Stimulated activated effector memory CD8-positive, alpha-beta T cell treated with anti-CD3 and anti-CD28 coated beads, Interleukin-12 subunit alpha, Interleukin-12 subunit beta, amount 100 ng/mL, for 72 hours (primary cell): ENCODE measurements at regions not wholly inside any gene's neighbourhood (a gene's known extent, or its start where the extent isn't known, plus 50 kb on each side); places are given as distances from the start of the nearest gene placed in this dataset.
"Not testable (repeated sequence)": the region's sequence is repeated elsewhere in the genome, so short reads cannot be mapped to it uniquely, and the experiment has no call there.

ENCODE experiments used
- ATAC-seq: fragments of 150-1000 bp; cut with Tn5 transposase; 2 replicates; pipeline ENCODE4 v1.10.0; 2021
- DNase-seq, 2 donors: peaks; one replicate each; pipeline ENCODE4 v3.0.0; 2021 to 2022; ENCODE audit warnings: low spot score in 2 of 2
- H3K27ac Mint-ChIP-seq: one replicate; pipeline ENCODE4 v1.8.0; 2022; ENCODE audit warnings: mild to moderate bottlenecking, mixed read lengths
- H3K36me3 Mint-ChIP-seq: one replicate; pipeline ENCODE4 v1.8.0; 2022; ENCODE audit warnings: mild to moderate bottlenecking, mixed read lengths
- H3K4me1 Mint-ChIP-seq: one replicate; pipeline ENCODE4 v1.8.0; 2022; ENCODE audit warnings: mixed read lengths
- H3K4me3 Mint-ChIP-seq: one replicate; pipeline ENCODE4 v1.8.0; 2022; ENCODE audit warnings: mild to moderate bottlenecking, mixed read lengths
- H3K9me3 Mint-ChIP-seq: one replicate; pipeline ENCODE4 v1.8.0; 2022; ENCODE audit warnings: mixed read lengths

GRCh38 chr6:166253778-166254204 is 54.4 kb downstream of the PRR18 start:
- H3K4me3 Mint-ChIP-seq, result peak overlapping the region; percentile 69
- no peak for DNase-seq

DNA sequence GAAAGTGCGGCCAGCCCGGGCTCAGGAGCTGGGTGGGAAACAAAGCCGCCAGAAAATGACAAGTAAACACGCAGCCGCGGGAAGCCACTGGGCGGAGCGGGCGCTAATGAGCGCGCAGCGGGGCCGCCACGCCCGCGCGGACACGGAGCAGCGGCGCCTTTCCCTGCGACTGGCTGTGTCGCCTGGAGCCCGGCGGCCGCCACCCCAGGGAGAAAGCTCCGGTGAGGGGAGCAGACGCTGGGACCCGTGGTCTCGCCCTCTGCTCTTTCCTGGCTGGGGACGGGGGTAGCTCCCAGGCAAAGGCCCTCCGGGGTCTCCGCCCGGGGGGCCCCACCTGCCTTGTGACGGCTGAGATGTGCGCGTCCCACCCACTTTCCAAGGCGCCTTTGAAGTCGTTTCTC is 54.9 kb downstream of the PRR18 start:
- Mint-ChIP-seq H3K36me3 (no peaks in the 10 kb centered on the region), H3K9me3 (no peaks in the 10 kb centered on the region), H3K4me3 (peak overlapping the region; percentile 69), H3K27ac (no peak overlapping the region), H3K4me1 (peaks cover 15% of the 10 kb centered on the region)
- DNase-seq, result no peak
- peak; percentile 68 for ATAC-seq

More at GRCh38 chr6:166253778-166254204, 54.4 kb downstream of the PRR18 start:
- Mint-ChIP-seq H3K36me3 (no peaks in the 10 kb centered on the region), H3K4me1 (peaks cover 21% of the 10 kb centered on the region), H3K27ac (no peak overlapping the region), H3K9me3 (no peaks in the 10 kb centered on the region)
- ATAC-seq, result no peak

GRCh38 chr6:166252601-166253000 is 55.6 kb downstream of the PRR18 start:
- Mint-ChIP-seq H3K9me3 (no peaks in the 10 kb centered on the region), H3K36me3 (no peaks in the 10 kb centered on the region), H3K27ac (no peak overlapping the region), H3K4me3 (peak overlapping the region; percentile 69), H3K4me1 (peaks cover 9% of the 10 kb centered on the region)
- no peak for ATAC-seq
- no peak for DNase-seq

- Mint-ChIP-seq H3K36me3 (no peaks in the 10 kb centered on the region), H3K4me1 (peaks cover 5% of the 10 kb centered on the region), H3K27ac (no peak overlapping the region), H3K9me3 (no peaks in the 10 kb centered on the region), H3K4me3 (no peak overlapping the region)
- no peak for DNase-seq
- no peak for ATAC-seq
Observed at GRCh38 chr6:166251655-166252054, 56.5 kb downstream of the PRR18 start.

DNA sequence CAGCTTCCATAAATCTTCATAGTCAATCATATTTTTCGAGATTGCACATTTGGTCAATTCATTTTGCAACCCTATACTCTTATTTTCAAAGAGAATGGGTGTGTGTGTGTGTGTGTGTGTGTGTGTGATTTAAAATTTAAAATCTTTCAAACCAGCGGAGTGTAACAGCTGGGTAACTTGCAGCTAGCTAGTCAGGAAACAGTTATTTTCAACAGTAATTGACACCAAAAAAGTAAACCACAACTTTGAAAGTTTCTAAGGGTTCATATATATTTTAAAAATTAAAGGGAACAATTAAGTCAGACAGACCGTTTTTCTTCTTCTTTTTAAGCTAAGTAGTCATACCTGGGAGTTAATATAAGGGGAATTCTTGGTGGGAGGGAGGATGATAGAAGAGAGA is 57.0 kb downstream of the PRR18 start:
- Mint-ChIP-seq H3K9me3 (no peaks in the 10 kb centered on the region), H3K4me1 (peaks cover 5% of the 10 kb centered on the region), H3K4me3 (no peak overlapping the region), H3K36me3 (no peaks in the 10 kb centered on the region), H3K27ac (no peak overlapping the region)
- DNase-seq, result no peak
- ATAC-seq, result no peak

- H3K9me3 Mint-ChIP-seq, DNase-seq, H3K4me3 Mint-ChIP-seq, ATAC-seq, H3K27ac Mint-ChIP-seq, H3K36me3 Mint-ChIP-seq: not testable (repeated sequence)
- peaks cover 19% of the 10 kb centered on the region for H3K4me1 Mint-ChIP-seq
Observed at GRCh38 chr6:166249061-166249785, 59.0 kb downstream of the PRR18 start.

DNA sequence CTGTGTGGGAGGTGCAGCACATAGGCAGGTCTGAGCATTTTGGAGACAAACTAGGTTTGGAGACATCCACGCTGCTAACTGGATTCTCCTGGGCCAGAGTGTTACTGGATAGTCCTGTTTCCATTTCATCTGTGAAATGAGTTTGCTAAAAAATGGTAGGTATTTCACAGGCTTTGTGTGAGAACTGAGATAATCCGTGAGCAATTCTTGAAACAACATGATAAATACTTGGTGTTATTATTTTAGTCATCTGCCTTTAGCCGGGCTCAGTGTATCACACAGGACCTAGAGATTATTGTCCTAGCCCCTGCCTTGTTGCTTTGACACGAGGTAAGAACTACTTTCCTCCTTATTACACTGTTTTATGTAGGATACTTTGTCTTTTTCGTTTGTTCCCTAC is 63.0 kb downstream of the PRR18 start:
- H3K27ac Mint-ChIP-seq, result no peak overlapping the region
- DNase-seq, result no peak
- H3K9me3 Mint-ChIP-seq, result no peaks in the 10 kb centered on the region
- peaks cover 32% of the 10 kb centered on the region for H3K4me1 Mint-ChIP-seq
- peak overlapping the region; percentile 46 for H3K4me3 Mint-ChIP-seq
- peak; percentile 70 for ATAC-seq
- no peaks in the 10 kb centered on the region for H3K36me3 Mint-ChIP-seq

- no peaks in the 10 kb centered on the region for H3K9me3 Mint-ChIP-seq
- peak overlapping the region; percentile 46 for H3K4me3 Mint-ChIP-seq
- peaks cover 32% of the 10 kb centered on the region for H3K4me1 Mint-ChIP-seq
- H3K36me3 Mint-ChIP-seq, result no peaks in the 10 kb centered on the region
- no peak overlapping the region for H3K27ac Mint-ChIP-seq
- ATAC-seq (peak; percentile 92), DNase-seq (peak in 1 of 2 donors; percentile 69)
Observed at GRCh38 chr6:166244353-166245045, 63.7 kb downstream of the PRR18 start.

DNA sequence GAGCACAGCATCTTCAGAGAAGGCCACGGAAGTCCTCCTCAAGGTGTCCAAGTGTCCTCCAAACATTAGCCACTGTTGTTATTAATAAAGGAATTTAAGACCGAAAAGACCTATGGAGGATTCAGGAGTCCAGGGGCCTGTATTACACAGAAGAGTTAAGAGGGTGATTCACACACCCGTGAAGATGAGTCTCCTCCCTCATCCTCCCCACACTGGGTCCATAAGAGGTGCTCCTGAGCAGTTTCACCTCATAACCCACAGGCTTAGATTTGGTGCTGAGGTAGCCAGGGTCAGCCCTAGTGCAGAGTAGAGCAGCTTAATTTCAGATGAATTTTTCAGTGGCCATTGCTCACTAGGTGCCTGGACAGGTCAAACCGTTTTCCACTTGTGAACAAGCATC is 65.3 kb downstream of the PRR18 start:
- no peaks in the 10 kb centered on the region for H3K9me3 Mint-ChIP-seq
- no peak for DNase-seq
- peak; percentile 64 for ATAC-seq
- H3K4me3 Mint-ChIP-seq, result no peak overlapping the region
- H3K27ac Mint-ChIP-seq, result no peak overlapping the region
- no peaks in the 10 kb centered on the region for H3K36me3 Mint-ChIP-seq
- peaks cover 32% of the 10 kb centered on the region for H3K4me1 Mint-ChIP-seq

DNA sequence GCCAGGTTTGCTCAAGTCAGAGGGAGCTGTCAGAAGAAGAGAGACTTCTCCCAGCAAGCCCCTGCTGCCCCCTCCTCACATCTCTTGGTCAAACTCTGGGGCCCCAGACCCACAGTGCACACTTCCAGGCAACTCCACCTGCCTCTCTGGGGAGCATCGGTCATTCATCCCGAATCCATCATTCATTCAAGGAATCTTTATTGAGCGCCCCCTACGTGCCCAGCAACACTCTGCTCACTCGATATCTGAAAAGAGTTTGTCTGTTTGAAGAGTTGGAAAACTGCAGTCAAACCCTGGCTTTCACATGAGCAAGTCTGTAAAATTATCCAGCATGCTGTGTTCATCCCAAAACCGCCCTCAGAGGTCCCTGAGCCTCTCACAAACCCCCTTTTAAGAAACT is 66.2 kb downstream of the PRR18 start:
- Mint-ChIP-seq H3K9me3 (no peaks in the 10 kb centered on the region), H3K36me3 (no peaks in the 10 kb centered on the region), H3K4me3 (no peak overlapping the region), H3K4me1 (peaks cover 32% of the 10 kb centered on the region), H3K27ac (no peak overlapping the region)
- DNase-seq, result no peak
- no peak for ATAC-seq

- Mint-ChIP-seq H3K27ac (no peak overlapping the region), H3K36me3 (no peaks in the 10 kb centered on the region), H3K4me1 (peaks cover 36% of the 10 kb centered on the region), H3K9me3 (no peaks in the 10 kb centered on the region), H3K4me3 (no peak overlapping the region)
- ATAC-seq (no peak), DNase-seq (no peak)
Observed at GRCh38 chr6:166240889-166241288, 67.3 kb downstream of the PRR18 start.

DNA sequence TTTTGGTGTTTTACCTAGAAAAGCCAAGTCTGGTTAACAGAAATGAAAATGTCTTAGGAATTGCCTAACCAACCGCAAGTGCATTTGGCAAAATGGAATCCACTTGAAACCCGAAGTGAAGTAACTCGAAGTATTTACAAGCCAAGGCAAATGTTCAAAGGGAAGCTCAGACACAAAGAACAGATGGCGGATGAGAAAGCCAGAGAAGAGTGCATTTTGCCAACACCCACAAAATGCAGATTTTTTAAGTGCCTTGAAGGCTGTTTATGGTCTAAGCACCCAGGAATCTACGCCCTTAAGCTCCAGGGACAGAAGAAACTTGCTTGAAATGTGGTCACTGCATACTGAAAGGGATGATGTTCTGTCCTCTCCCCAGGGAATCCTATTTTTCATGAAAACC is 70.0 kb upstream of the TBXT start:
- Mint-ChIP-seq H3K27ac (no peak overlapping the region), H3K4me3 (no peak overlapping the region), H3K4me1 (peaks cover 19% of the 10 kb centered on the region), H3K36me3 (peaks cover 4% of the 10 kb centered on the region), H3K9me3 (no peaks in the 10 kb centered on the region)
- ATAC-seq (no peak), DNase-seq (no peak)

GRCh38 chr6:166236596-166236995 is 68.9 kb upstream of the TBXT start:
- ATAC-seq (no peak), DNase-seq (no peak)
- Mint-ChIP-seq H3K27ac (no peak overlapping the region), H3K9me3 (no peaks in the 10 kb centered on the region), H3K4me1 (peaks cover 15% of the 10 kb centered on the region), H3K4me3 (no peak overlapping the region), H3K36me3 (peaks cover 4% of the 10 kb centered on the region)

- H3K4me1 Mint-ChIP-seq, result peaks cover 15% of the 10 kb centered on the region
- DNase-seq, result no peak
- no peak overlapping the region for H3K27ac Mint-ChIP-seq
- no peak overlapping the region for H3K4me3 Mint-ChIP-seq
- H3K36me3 Mint-ChIP-seq, result peaks cover 4% of the 10 kb centered on the region
- no peak for ATAC-seq
- no peaks in the 10 kb centered on the region for H3K9me3 Mint-ChIP-seq
Observed at GRCh38 chr6:166235666-166236292, 68.1 kb upstream of the TBXT start.

- H3K4me3 Mint-ChIP-seq, DNase-seq, H3K9me3 Mint-ChIP-seq, H3K27ac Mint-ChIP-seq, H3K36me3 Mint-ChIP-seq, ATAC-seq: not testable (repeated sequence)
- H3K4me1 Mint-ChIP-seq, result peaks cover 18% of the 10 kb centered on the region
Observed at GRCh38 chr6:166231181-166231580, 63.5 kb upstream of the TBXT start.
